ENCODE measurements at regions not wholly inside any gene's neighbourhood (a gene's known extent, or its start where the extent isn't known, plus 50 kb on each side); places are given as distances from the start of the nearest gene placed in this dataset.

- no peak for TF ChIP-seq CTCF (IDR thresholded peaks at IDR 0.05)
- H3K27ac ChIP-seq = no peak overlapping the region
- no peak overlapping the region for H3K4me3 ChIP-seq
- H3K36me3 ChIP-seq = no peaks in the 10 kb centered on the region
- intact Hi-C loops (cut with DNase I) = loop anchor here (5.0 kb wide), 1 partner anchor 368 kb away; no protein-coding TSS in a partner anchor
- peaks cover 32% of the 10 kb centered on the region for H3K4me1 ChIP-seq
- no peaks in the 10 kb centered on the region for H3K9me3 ChIP-seq
- ATAC-seq (no peak), DNase-seq (no peak)
- H3K27me3 ChIP-seq (ENCODE audit: low read depth) = no peaks in the 10 kb centered on the region
These were observed 182.2 kb downstream of the USP12 start for GRCh38 chr13:26989261-26989956.

- H3K4me3 ChIP-seq = no peak overlapping the region
- no peak for DNase-seq
- no peaks in the 10 kb centered on the region for H3K36me3 ChIP-seq
- H3K9me3 ChIP-seq = no peaks in the 10 kb centered on the region
- H3K27ac ChIP-seq = no peak overlapping the region
- H3K4me1 ChIP-seq = peaks cover 43% of the 10 kb centered on the region
- ATAC-seq = peak in 1 of 2 donors; percentile 18
- intact Hi-C loops (cut with DNase I) = loop anchor here (5.0 kb wide), 1 partner anchor 369 kb away; no protein-coding TSS in a partner anchor
- no peak for TF ChIP-seq CTCF (IDR thresholded peaks at IDR 0.05)
- H3K27me3 ChIP-seq (ENCODE audit: low read depth) = no peaks in the 10 kb centered on the region
These were observed 183.4 kb downstream of the USP12 start for GRCh38 chr13:26988059-26988769.

GRCh38 chr13:26987486-26988013 lies 184.1 kb downstream of the USP12 start:
- Histone ChIP-seq H3K4me3 (no peak overlapping the region), H3K4me1 (peaks cover 49% of the 10 kb centered on the region), H3K27ac (no peak overlapping the region), H3K9me3 (no peaks in the 10 kb centered on the region), H3K36me3 (no peaks in the 10 kb centered on the region), H3K27me3 (ENCODE audit: low read depth) (no peaks in the 10 kb centered on the region)
- ATAC-seq = no peak
- TF ChIP-seq CTCF (IDR thresholded peaks at IDR 0.05) = no peak
- intact Hi-C loops (cut with DNase I) = loop anchor here (5.0 kb wide), 1 partner anchor 370 kb away; no protein-coding TSS in a partner anchor
- no peak for DNase-seq

GRCh38 chr13:26985285-26985878 lies 186.2 kb downstream of the USP12 start:
- H3K27me3 ChIP-seq (ENCODE audit: low read depth) = no peaks in the 10 kb centered on the region
- H3K4me1 ChIP-seq = peaks cover 38% of the 10 kb centered on the region
- H3K27ac ChIP-seq = no peak overlapping the region
- peak; percentile 74 to 78 for ATAC-seq
- H3K36me3 ChIP-seq = no peaks in the 10 kb centered on the region
- peak; percentile 74 for TF ChIP-seq CTCF (IDR thresholded peaks at IDR 0.05)
- DNase-seq = no peak
- H3K4me3 ChIP-seq = no peak overlapping the region
- intact Hi-C loops (cut with DNase I) = loop anchor here (5.0 kb wide), 1 partner anchor 372 kb away; no protein-coding TSS in a partner anchor
- H3K9me3 ChIP-seq = no peaks in the 10 kb centered on the region

GRCh38 chr13:26984337-26984736 lies 187.3 kb downstream of the USP12 start:
- intact Hi-C loops (cut with DNase I) = no loop called here
- TF ChIP-seq CTCF (IDR thresholded peaks at IDR 0.05) = no peak
- H3K27ac ChIP-seq = no peak overlapping the region

More at GRCh38 chr13:26984337-26984736, 187.3 kb downstream of the USP12 start:
- Histone ChIP-seq H3K9me3 (no peaks in the 10 kb centered on the region), H3K4me1 (peaks cover 36% of the 10 kb centered on the region), H3K4me3 (no peak overlapping the region), H3K27me3 (ENCODE audit: low read depth) (no peaks in the 10 kb centered on the region), H3K36me3 (no peaks in the 10 kb centered on the region)
- ATAC-seq (no peak), DNase-seq (no peak)

Data from lower lobe of right lung (tissue), 2 donors.